ENCODE measurements at regions not wholly inside any gene's neighbourhood (a gene's known extent, or its start where the extent isn't known, plus 50 kb on each side); places are given as distances from the start of the nearest gene placed in this dataset.

GRCh38 chr5:102107865-102108264, 188.2 kb downstream of the SLCO4C1 start (continued):
- TF ChIP-seq USF2 (IDR thresholded peaks at IDR 0.05; ENCODE audit: borderline replicate concordance, low read depth, low read length): no peak
- no peak for TF ChIP-seq PBX3 (IDR thresholded peaks at IDR 0.05)
- TF ChIP-seq NFIC (IDR thresholded peaks at IDR 0.05; ENCODE audit: borderline replicate concordance): no peak
- no peak for TF ChIP-seq RAD21 (IDR thresholded peaks at IDR 0.05; ENCODE audit: low read length)
- TF ChIP-seq RCOR1 (IDR thresholded peaks at IDR 0.05; ENCODE audit: low read length): no peak

GRCh38 chr5:102106599-102106998, 189.5 kb downstream of the SLCO4C1 start:
- POLR2A ChIA-PET: no interaction called here
- Histone ChIP-seq H3K4me2 (no peak overlapping the region), H2AFZ (ENCODE audit: low read depth) (no peak overlapping the region), H3F3A (replicated peaks; ENCODE audit: insufficient read depth) (no peaks in the 10 kb centered on the region), H3K9me2 (no peaks in the 10 kb centered on the region), H3K27me3 (ENCODE audit: insufficient read depth) (no peaks in the 10 kb centered on the region), H3K79me2 (ENCODE audit: insufficient read depth) (no peaks in the 10 kb centered on the region), H3K4me3 (ENCODE audit: low read depth in 2 of 2, low read length in 1 of 2) (no peak overlapping the region), H4K20me1 (ENCODE audit: insufficient read depth) (no peaks in the 10 kb centered on the region), H3K36me3 (replicated peaks in 1 of 2; ENCODE audit: control insufficient read depth in 1 of 2, insufficient read depth in 2 of 2, low read length in 1 of 2) (no peaks in the 10 kb centered on the region), H3K4me1 (ENCODE audit: control insufficient read depth in 1 of 2, insufficient read depth in 2 of 2, low read depth in 1 of 2, low read length in 1 of 2) (no peaks in the 10 kb centered on the region; a peak in 1 of 4 replicates), H3K9me3 (no peaks in the 10 kb centered on the region), H3K9ac (no peak overlapping the region), H3K27ac (ENCODE audit: low read depth in 2 of 2, low read length in 1 of 2) (no peak overlapping the region)
- CTCF ChIA-PET: interaction anchor here (1.4 kb wide), 1 partner anchor 16 kb away, joined by 5 read pairs; no protein-coding TSS in a partner anchor
- no peak for TF ChIP-seq EP300 (IDR thresholded peaks at IDR 0.05; ENCODE audit: borderline replicate concordance in 1 of 2, low read depth in 1 of 2, low read length in 1 of 2)
- TF ChIP-seq SIN3A (IDR thresholded peaks at IDR 0.05; ENCODE audit: borderline replicate concordance, low read depth, low read length): no peak
- no peak for TF ChIP-seq IRF3 (IDR thresholded peaks at IDR 0.05; ENCODE audit: low read depth, low read length)
- no peak for TF ChIP-seq RCOR1 (IDR thresholded peaks at IDR 0.05; ENCODE audit: low read length)
- no peak for TF ChIP-seq TEAD4 (IDR thresholded peaks at IDR 0.05; ENCODE audit: borderline replicate concordance, insufficient read depth)
- no peak for TF ChIP-seq PBX3 (IDR thresholded peaks at IDR 0.05)
- no peak for TF ChIP-seq FOXJ3 (CRISPR knock-in tag; IDR thresholded peaks at IDR 0.05)
- TF ChIP-seq RFX5 (IDR thresholded peaks at IDR 0.05; ENCODE audit: low read length): no peak
- TF ChIP-seq CTCF (IDR thresholded peaks at IDR 0.05): no peak
- TF ChIP-seq JUND (IDR thresholded peaks at IDR 0.05): no peak
- TF ChIP-seq MAX (IDR thresholded peaks at IDR 0.05; ENCODE audit: low read depth): no peak
- no peak for TF ChIP-seq ELF1 (IDR thresholded peaks at IDR 0.05)
- no peak for TF ChIP-seq ZBTB33 (IDR thresholded peaks at IDR 0.05; ENCODE audit: borderline replicate concordance, low read depth)
- no peak for TF ChIP-seq TCF12 (IDR thresholded peaks at IDR 0.05)
- DNase-seq: no peak

Data from SK-N-SH (cell line).